Astrocyte (in vitro differentiated cells and primary cell): ENCODE measurements at regions not wholly inside any gene's neighbourhood (a gene's known extent, or its start where the extent isn't known, plus 50 kb on each side); places are given as distances from the start of the nearest gene placed in this dataset.

Experiments
- DNase-seq: peaks from one replicate; pipeline ENCODE4 v3.0.0-alpha.2; 2010; ENCODE audit warnings: low read depth
- FAIRE-seq: peaks from 2 replicates; lab custom pipeline; 2011; peaks lifted over from hg19 to GRCh38; lab: Jason Lieb, UNC
- H2AFZ ChIP-seq: 2 replicates; pipeline ENCODE4 v1.6.0; 2012; ENCODE audit warnings: low read depth, low read length, inconsistent platforms
- H3K27ac ChIP-seq: 2 replicates; pipeline ENCODE4 v1.5.1; 2011; ENCODE audit warnings: low read depth, low read length, inconsistent platforms
- H3K27me3 ChIP-seq: 2 replicates; pipeline ENCODE4 v1.6.0; 2011; ENCODE audit warnings: low read length, inconsistent platforms; ENCODE audit not compliant: insufficient read depth
- H3K36me3 ChIP-seq: 2 replicates; pipeline ENCODE4 v1.5.1; 2011; ENCODE audit warnings: low read length, inconsistent platforms; ENCODE audit not compliant: insufficient read depth
- H3K4me1 ChIP-seq: 2 replicates; pipeline ENCODE4 v1.5.1; 2011; ENCODE audit warnings: low read length, inconsistent platforms; ENCODE audit not compliant: insufficient read depth
- H3K4me2 ChIP-seq: 2 replicates; pipeline ENCODE4 v1.6.0; 2012; ENCODE audit warnings: low read length, inconsistent platforms
- H3K4me3 ChIP-seq: 2 replicates; pipeline ENCODE4 v1.5.1; 2011; ENCODE audit warnings: low read depth, mild to moderate bottlenecking, low read length, inconsistent platforms; ENCODE audit not compliant: insufficient read depth
- H3K79me2 ChIP-seq: 2 replicates; pipeline ENCODE4 v1.6.0; 2012; ENCODE audit warnings: mild to moderate bottlenecking, low read length, inconsistent platforms; ENCODE audit not compliant: insufficient read depth
- H3K9ac ChIP-seq: 2 replicates; pipeline ENCODE4 v1.6.0; 2012; ENCODE audit warnings: mild to moderate bottlenecking, low read length, inconsistent platforms
- H3K9me3 ChIP-seq: 2 replicates; pipeline ENCODE4 v1.5.1; 2012; ENCODE audit warnings: low read depth, mild to moderate bottlenecking, low read length, inconsistent platforms; ENCODE audit not compliant: insufficient read depth
- H4K20me1 ChIP-seq: 2 replicates; pipeline ENCODE4 v1.6.0; 2012; ENCODE audit warnings: low read length, inconsistent platforms; ENCODE audit not compliant: insufficient read depth
- H3K27ac Mint-ChIP-seq: one replicate; pipeline ENCODE4 v1.8.0; 2021; ENCODE audit warnings: mild to moderate bottlenecking, mixed read lengths; ENCODE audit not compliant: unreplicated experiment
- H3K27me3 Mint-ChIP-seq: one replicate; pipeline ENCODE4 v1.8.0; 2021; ENCODE audit warnings: low read depth, mixed read lengths; ENCODE audit not compliant: unreplicated experiment
- H3K36me3 Mint-ChIP-seq: one replicate; pipeline ENCODE4 v1.8.0; 2021; ENCODE audit warnings: low read depth, mixed read lengths; ENCODE audit not compliant: unreplicated experiment
- H3K4me1 Mint-ChIP-seq: one replicate; pipeline ENCODE4 v1.8.0; 2021; ENCODE audit warnings: low read depth, mixed read lengths; ENCODE audit not compliant: unreplicated experiment
- H3K4me3 Mint-ChIP-seq: one replicate; pipeline ENCODE4 v1.8.0; 2021; ENCODE audit warnings: mild to moderate bottlenecking, moderate library complexity, mixed read lengths; ENCODE audit not compliant: unreplicated experiment
- H3K9me3 Mint-ChIP-seq: one replicate; pipeline ENCODE4 v1.8.0; 2021; ENCODE audit warnings: mild to moderate bottlenecking, mixed read lengths; ENCODE audit not compliant: unreplicated experiment
- EZH2 ChIP-seq: IDR thresholded peaks from 2 replicates; pipeline ENCODE4 v1.6.1; 2012; ENCODE audit warnings: mild to moderate bottlenecking, low read length, inconsistent platforms; ENCODE audit not compliant: insufficient read depth
- TF ChIP-seq, protein P1 (sequence below): IDR thresholded peaks from 2 replicates; pipeline ENCODE4 v1.5.1; 2011; ENCODE audit warnings: low read depth, mild to moderate bottlenecking, inconsistent platforms, low read length, moderate library complexity; ENCODE audit not compliant: insufficient read depth

GRCh38 chr10:130902929-130903328 lies 408.6 kb downstream of the TCERG1L start:
- Mint-ChIP-seq H3K27me3 (peaks cover 11% of the 10 kb centered on the region), H3K4me1 (no peaks in the 10 kb centered on the region)

DNA sequence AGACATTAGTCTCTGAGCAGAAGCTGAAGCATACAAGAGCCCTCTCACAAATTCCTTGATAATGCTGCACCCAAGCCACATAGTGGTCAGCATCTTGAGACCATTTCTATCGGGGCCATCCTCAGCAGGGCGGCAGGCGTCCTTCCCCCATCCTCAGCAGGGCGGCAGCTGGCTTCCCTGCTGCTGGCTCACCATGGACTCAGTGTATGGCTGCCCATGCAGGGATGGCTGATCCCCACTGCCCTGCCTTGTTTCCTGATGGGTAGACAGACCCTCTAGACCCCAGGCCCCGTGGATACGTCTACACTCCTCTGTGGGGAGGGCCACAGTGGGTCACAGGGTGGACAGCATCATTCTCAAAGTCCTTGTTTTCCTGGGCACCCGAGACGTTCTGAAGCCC lies 406.8 kb downstream of the TCERG1L start:
- Mint-ChIP-seq H3K36me3 (no peaks in the 10 kb centered on the region), H3K9me3 (peaks cover 8% of the 10 kb centered on the region), H3K4me3 (no peak overlapping the region), H3K27ac (no peak overlapping the region), H3K27me3 (peaks cover 6% of the 10 kb centered on the region), H3K4me1 (no peaks in the 10 kb centered on the region)
- no peaks in the 10 kb centered on the region for H4K20me1 ChIP-seq
- DNase-seq (no peak), FAIRE-seq (no peak)
- peaks cover 9% of the 10 kb centered on the region for H3K9me3 ChIP-seq
- no peak overlapping the region for H2AFZ ChIP-seq
- no peaks in the 10 kb centered on the region for H3K4me1 ChIP-seq
- no peaks in the 10 kb centered on the region for H3K79me2 ChIP-seq
- no peak overlapping the region for H3K9ac ChIP-seq
- no peaks in the 10 kb centered on the region for H3K36me3 ChIP-seq
- H3K4me2 ChIP-seq = no peak overlapping the region
- H3K27me3 ChIP-seq = no peaks in the 10 kb centered on the region
- H3K4me3 ChIP-seq = no peak overlapping the region
- no peak overlapping the region for H3K27ac ChIP-seq
- TF ChIP-seq EZH2 = no peak
- TF ChIP-seq, protein P1, sequence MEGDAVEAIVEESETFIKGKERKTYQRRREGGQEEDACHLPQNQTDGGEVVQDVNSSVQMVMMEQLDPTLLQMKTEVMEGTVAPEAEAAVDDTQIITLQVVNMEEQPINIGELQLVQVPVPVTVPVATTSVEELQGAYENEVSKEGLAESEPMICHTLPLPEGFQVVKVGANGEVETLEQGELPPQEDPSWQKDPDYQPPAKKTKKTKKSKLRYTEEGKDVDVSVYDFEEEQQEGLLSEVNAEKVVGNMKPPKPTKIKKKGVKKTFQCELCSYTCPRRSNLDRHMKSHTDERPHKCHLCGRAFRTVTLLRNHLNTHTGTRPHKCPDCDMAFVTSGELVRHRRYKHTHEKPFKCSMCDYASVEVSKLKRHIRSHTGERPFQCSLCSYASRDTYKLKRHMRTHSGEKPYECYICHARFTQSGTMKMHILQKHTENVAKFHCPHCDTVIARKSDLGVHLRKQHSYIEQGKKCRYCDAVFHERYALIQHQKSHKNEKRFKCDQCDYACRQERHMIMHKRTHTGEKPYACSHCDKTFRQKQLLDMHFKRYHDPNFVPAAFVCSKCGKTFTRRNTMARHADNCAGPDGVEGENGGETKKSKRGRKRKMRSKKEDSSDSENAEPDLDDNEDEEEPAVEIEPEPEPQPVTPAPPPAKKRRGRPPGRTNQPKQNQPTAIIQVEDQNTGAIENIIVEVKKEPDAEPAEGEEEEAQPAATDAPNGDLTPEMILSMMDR = no peak

More at GRCh38 chr10:130902929-130903328, 408.6 kb downstream of the TCERG1L start:
- Histone ChIP-seq H2AFZ (no peak overlapping the region), H3K9me3 (peaks cover 9% of the 10 kb centered on the region), H3K36me3 (no peaks in the 10 kb centered on the region), H3K4me2 (no peak overlapping the region), H3K4me3 (no peak overlapping the region), H3K27me3 (no peaks in the 10 kb centered on the region), H3K79me2 (no peaks in the 10 kb centered on the region), H3K4me1 (no peaks in the 10 kb centered on the region), H3K9ac (no peak overlapping the region), H4K20me1 (no peaks in the 10 kb centered on the region), H3K27ac (no peak overlapping the region)
- Mint-ChIP-seq H3K4me3 (no peak overlapping the region), H3K36me3 (no peaks in the 10 kb centered on the region), H3K27ac (no peak overlapping the region), H3K9me3 (peaks cover 9% of the 10 kb centered on the region)
- TF ChIP-seq, protein P1 = no peak
- no peak for TF ChIP-seq EZH2
- DNase-seq = no peak
- no peak for FAIRE-seq

GRCh38 chr10:130905386-130905785 lies 406.1 kb downstream of the TCERG1L start:
- no peak for FAIRE-seq

More at GRCh38 chr10:130905386-130905785, 406.1 kb downstream of the TCERG1L start:
- no peak overlapping the region for H3K4me2 ChIP-seq
- TF ChIP-seq, protein P1 = no peak
- no peak for TF ChIP-seq EZH2
- H3K79me2 ChIP-seq = no peaks in the 10 kb centered on the region
- Mint-ChIP-seq H3K4me3 (no peak overlapping the region), H3K36me3 (no peaks in the 10 kb centered on the region), H3K9me3 (peaks cover 8% of the 10 kb centered on the region), H3K27ac (no peak overlapping the region), H3K4me1 (no peaks in the 10 kb centered on the region), H3K27me3 (peaks cover 6% of the 10 kb centered on the region)
- no peak overlapping the region for H3K27ac ChIP-seq
- H3K9ac ChIP-seq = no peak overlapping the region
- no peaks in the 10 kb centered on the region for H3K27me3 ChIP-seq
- no peaks in the 10 kb centered on the region for H3K36me3 ChIP-seq
- no peak overlapping the region for H2AFZ ChIP-seq
- no peak overlapping the region for H3K4me3 ChIP-seq
- no peak for DNase-seq
- no peaks in the 10 kb centered on the region for H3K4me1 ChIP-seq
- peaks cover 9% of the 10 kb centered on the region for H3K9me3 ChIP-seq
- no peaks in the 10 kb centered on the region for H4K20me1 ChIP-seq
